SJSA1 (cell line): ENCODE measurements at regions not wholly inside any gene's neighbourhood (a gene's known extent, or its start where the extent isn't known, plus 50 kb on each side); places are given as distances from the start of the nearest gene placed in this dataset.
"Not testable (repeated sequence)": the region's sequence is repeated elsewhere in the genome, so short reads cannot be mapped to it uniquely, and the experiment has no call there.

Experiments
- DNase-seq, 2 experiments: peaks; one replicate each; pipeline ENCODE4 v3.0.0-alpha.2; 2015 to 2020; ENCODE audit warnings: low spot score in 2 of 2, low read depth in 1 of 2
- H3K27ac ChIP-seq: fragments of 250-450 bp; sonication (Bioruptor Pico); 2 replicates; pipeline ENCODE4 v1.5.1; 2020; ENCODE audit warnings: mild to moderate bottlenecking, moderate library complexity
- H3K27me3 ChIP-seq: fragments of 250-450 bp; sonication (Bioruptor Pico); replicated peaks from 2 replicates; pipeline ENCODE4 v1.5.1; 2020; ENCODE audit warnings: mild to moderate bottlenecking, moderate library complexity
- H3K36me3 ChIP-seq: fragments of 250-450 bp; sonication (Bioruptor Pico); 2 replicates; pipeline ENCODE4 v1.5.1; 2020; ENCODE audit warnings: mild to moderate bottlenecking
- H3K4me1 ChIP-seq: fragments of 250-450 bp; sonication (Bioruptor Pico); replicated peaks from 2 replicates; pipeline ENCODE4 v1.6.1; 2021; ENCODE audit warnings: mild to moderate bottlenecking
- H3K4me3 ChIP-seq: fragments of 250-450 bp; sonication (Bioruptor Pico); 2 replicates; pipeline ENCODE4 v1.5.1; 2020; ENCODE audit warnings: mild to moderate bottlenecking
- H3K9me3 ChIP-seq: fragments of 250-450 bp; sonication (Bioruptor Pico); replicated peaks from 2 replicates; pipeline ENCODE4 v1.5.1; 2020; ENCODE audit warnings: mild to moderate bottlenecking

- no peak overlapping the region for H3K4me3 ChIP-seq
- H3K36me3 ChIP-seq, result no peaks in the 10 kb centered on the region
- H3K4me1 ChIP-seq, result no peaks in the 10 kb centered on the region
- H3K9me3 ChIP-seq, result peaks cover 4% of the 10 kb centered on the region; the same call in 1 of the 2 replicates
- DNase-seq, result peak in 1 of 2 experiments; percentile 32
- no peak overlapping the region for H3K27ac ChIP-seq
- no peaks in the 10 kb centered on the region for H3K27me3 ChIP-seq
Measured at GRCh38 chr22:48825802-48826520, 1001.7 kb downstream of the BRD1 start.

GRCh38 chr22:48824712-48825651 is 1002.7 kb downstream of the BRD1 start:
- no peaks in the 10 kb centered on the region for H3K27me3 ChIP-seq
- no peak overlapping the region for H3K4me3 ChIP-seq
- H3K36me3 ChIP-seq, result no peaks in the 10 kb centered on the region
- DNase-seq, result peak in 1 of 2 experiments; percentile 39
- H3K9me3 ChIP-seq, result no peaks in the 10 kb centered on the region; the same call in 1 of the 2 replicates
- H3K27ac ChIP-seq, result no peak overlapping the region
- H3K4me1 ChIP-seq, result no peaks in the 10 kb centered on the region

GRCh38 chr22:48823941-48824340 is 1003.7 kb downstream of the BRD1 start:
- no peak overlapping the region for H3K27ac ChIP-seq

GRCh38 chr22:48822278-48823233 is 1005.1 kb downstream of the BRD1 start:
- Histone ChIP-seq H3K27me3 (no peaks in the 10 kb centered on the region), H3K4me1 (no peaks in the 10 kb centered on the region), H3K27ac (no peak overlapping the region), H3K9me3 (no peaks in the 10 kb centered on the region), H3K36me3 (no peaks in the 10 kb centered on the region), H3K4me3 (no peak overlapping the region)
- peak in 1 of 2 experiments; percentile 38 for DNase-seq

More at GRCh38 chr22:48823941-48824340, 1003.7 kb downstream of the BRD1 start:
- Histone ChIP-seq H3K36me3 (no peaks in the 10 kb centered on the region), H3K4me3 (no peak overlapping the region), H3K4me1 (no peaks in the 10 kb centered on the region), H3K9me3 (no peaks in the 10 kb centered on the region), H3K27me3 (no peaks in the 10 kb centered on the region)
- DNase-seq, result no peak

- peak in 1 of 2 experiments; percentile 20 for DNase-seq
- no peak overlapping the region for H3K4me3 ChIP-seq
- H3K9me3 ChIP-seq, result no peaks in the 10 kb centered on the region; the same call in 1 of the 2 replicates
- H3K36me3 ChIP-seq, result no peaks in the 10 kb centered on the region
- H3K27me3 ChIP-seq, result no peaks in the 10 kb centered on the region
- no peak overlapping the region for H3K27ac ChIP-seq
- H3K4me1 ChIP-seq, result no peaks in the 10 kb centered on the region
Measured at GRCh38 chr22:48821727-48822126, 1005.9 kb downstream of the BRD1 start.

GRCh38 chr22:48821346-48821690 is 1006.4 kb downstream of the BRD1 start:
- Histone ChIP-seq H3K27ac (no peak overlapping the region), H3K9me3 (no peaks in the 10 kb centered on the region; the same call in 1 of the 2 replicates), H3K36me3 (no peaks in the 10 kb centered on the region), H3K4me1 (no peaks in the 10 kb centered on the region), H3K4me3 (no peak overlapping the region), H3K27me3 (no peaks in the 10 kb centered on the region)
- peak in 1 of 2 experiments; percentile 30 for DNase-seq

- Histone ChIP-seq H3K27ac (no peak overlapping the region), H3K36me3 (no peaks in the 10 kb centered on the region), H3K4me3 (no peak overlapping the region), H3K9me3 (no peaks in the 10 kb centered on the region; the same call in 1 of the 2 replicates), H3K4me1 (no peaks in the 10 kb centered on the region), H3K27me3 (no peaks in the 10 kb centered on the region)
- no peak for DNase-seq
Measured at GRCh38 chr22:48820481-48821345, 1007.0 kb downstream of the BRD1 start.

- Histone ChIP-seq H3K9me3 (no peaks in the 10 kb centered on the region; the same call in 1 of the 2 replicates), H3K36me3 (no peaks in the 10 kb centered on the region), H3K4me3 (no peak overlapping the region), H3K27ac (no peak overlapping the region), H3K27me3 (no peaks in the 10 kb centered on the region), H3K4me1 (no peaks in the 10 kb centered on the region)
- DNase-seq, result peak in 1 of 2 experiments; percentile 16
Measured at GRCh38 chr22:48819961-48820360, 1007.7 kb downstream of the BRD1 start.

GRCh38 chr22:48819232-48819631 is 1008.4 kb downstream of the BRD1 start:
- Histone ChIP-seq H3K9me3 (no peaks in the 10 kb centered on the region; the same call in 1 of the 2 replicates), H3K4me3 (no peak overlapping the region)

GRCh38 chr22:48817491-48817890 is 1010.2 kb downstream of the BRD1 start:
- H3K9me3 ChIP-seq, H3K27ac ChIP-seq, H3K36me3 ChIP-seq, H3K4me3 ChIP-seq, DNase-seq, H3K4me1 ChIP-seq, H3K27me3 ChIP-seq: not testable (repeated sequence)

More at GRCh38 chr22:48819232-48819631, 1008.4 kb downstream of the BRD1 start:
- Histone ChIP-seq H3K36me3 (no peaks in the 10 kb centered on the region), H3K4me1 (no peaks in the 10 kb centered on the region), H3K27me3 (no peaks in the 10 kb centered on the region), H3K27ac (no peak overlapping the region)
- DNase-seq, result peak in 1 of 2 experiments; percentile 24

- H3K4me3 ChIP-seq, result no peak overlapping the region
- no peak for DNase-seq
Measured at GRCh38 chr22:48811885-48812284, 1015.8 kb downstream of the BRD1 start.

More at GRCh38 chr22:48811885-48812284, 1015.8 kb downstream of the BRD1 start:
- no peak overlapping the region for H3K27ac ChIP-seq
- H3K27me3 ChIP-seq, result no peaks in the 10 kb centered on the region
- H3K9me3 ChIP-seq, result no peaks in the 10 kb centered on the region
- no peaks in the 10 kb centered on the region for H3K36me3 ChIP-seq
- H3K4me1 ChIP-seq, result no peaks in the 10 kb centered on the region
